SK-N-SH treated with all-trans-retinoic acid at 6 μM for 48 hours (cell line): ENCODE measurements at regions not wholly inside any gene's neighbourhood (a gene's known extent, or its start where the extent isn't known, plus 50 kb on each side); places are given as distances from the start of the nearest gene placed in this dataset.

Source experiments
- GLIS3 ChIP-seq: fragments of 250-450 bp; sonication (Bioruptor Pico); IDR thresholded peaks from 2 replicates; pipeline ENCODE4 v1.5.0; 2020; ENCODE audit warnings: mild to moderate bottlenecking, moderate library complexity
- OSR1 ChIP-seq: fragments of 250-450 bp; sonication (Bioruptor Pico); IDR thresholded peaks from 2 replicates; pipeline ENCODE4 v1.8.0; 2022; ENCODE audit warnings: moderate library complexity, mild to moderate bottlenecking, inconsistent platforms
- PPARA ChIP-seq: fragments of 250-450 bp; sonication (Bioruptor Pico); IDR thresholded peaks from 2 replicates; pipeline ENCODE4 v1.5.0; 2020; ENCODE audit warnings: mild to moderate bottlenecking, borderline replicate concordance
- SNAI2 ChIP-seq: fragments of 250-450 bp; sonication (Bioruptor Pico); IDR thresholded peaks from 2 replicates; pipeline ENCODE4 v1.5.0; 2020; ENCODE audit warnings: mild to moderate bottlenecking, moderate library complexity
- TCF4 ChIP-seq: fragments of 250-450 bp; sonication (Bioruptor Pico); IDR thresholded peaks from 2 replicates; pipeline ENCODE4 v1.8.0; 2021; ENCODE audit warnings: mild to moderate bottlenecking, moderate library complexity, borderline replicate concordance
- ZFP30 ChIP-seq: fragments of 450-650 bp; formaldehyde crosslinking; IDR thresholded peaks from 2 replicates; pipeline ENCODE4 v1.5.0; 2022; ENCODE audit warnings: mild to moderate bottlenecking, moderate library complexity
- ZNF565 ChIP-seq: fragments of 450-650 bp; formaldehyde crosslinking; conservative IDR thresholded peaks from 2 replicates; pipeline ENCODE4 v1.5.0; 2020; ENCODE audit warnings: low read depth, mild to moderate bottlenecking, moderate library complexity

GRCh38 chr18:67331857-67332256 is 184.7 kb downstream of the DSEL start:
- TF ChIP-seq PPARA, result no peak
- no peak for TF ChIP-seq OSR1 (CRISPR knock-in tag)
- no peak for TF ChIP-seq TCF4 (CRISPR knock-in tag)
- TF ChIP-seq GLIS3 (CRISPR knock-in tag), result no peak
- TF ChIP-seq SNAI2 (CRISPR knock-in tag), result no peak
- TF ChIP-seq ZNF565 (CRISPR knock-in tag), result no peak
- TF ChIP-seq ZFP30, result no peak
